Parathyroid adenoma (tissue), 2 donors: ENCODE measurements at regions not wholly inside any gene's neighbourhood (a gene's known extent, or its start where the extent isn't known, plus 50 kb on each side); places are given as distances from the start of the nearest gene placed in this dataset.

Experiments
- H2AFZ ChIP-seq: fragments of 300-600 bp; sonication (generic); one replicate; pipeline ENCODE4 v1.7.0; 2017; ENCODE audit warnings: antibody characterized with exemption, mild to moderate bottlenecking
- H3K27ac ChIP-seq: fragments of 300-600 bp; sonication (generic); one replicate; pipeline ENCODE4 v1.7.0; 2017
- H3K27me3 ChIP-seq: fragments of 300-600 bp; sonication (generic); one replicate; pipeline ENCODE4 v1.7.0; 2017; ENCODE audit warnings: low read length; ENCODE audit not compliant: control insufficient read depth, insufficient read depth
- H3K36me3 ChIP-seq: fragments of 300-600 bp; sonication (generic); one replicate; pipeline ENCODE4 v1.7.0; 2017; ENCODE audit warnings: low read length; ENCODE audit not compliant: control insufficient read depth, insufficient read depth
- H3K4me1 ChIP-seq: fragments of 300-600 bp; sonication (generic); one replicate; pipeline ENCODE4 v1.7.0; 2017; ENCODE audit warnings: control low read depth
- H3K4me2 ChIP-seq: fragments of 300-600 bp; sonication (generic); one replicate; pipeline ENCODE4 v1.7.0; 2017; ENCODE audit warnings: low read length
- H3K4me3 ChIP-seq: fragments of 300-600 bp; sonication (generic); one replicate; pipeline ENCODE4 v1.7.0; 2017; ENCODE audit warnings: low read depth, low read length
- H3K79me2 ChIP-seq: fragments of 300-600 bp; sonication (generic); one replicate; pipeline ENCODE4 v1.7.0; 2017; ENCODE audit warnings: control low read depth
- H3K9ac ChIP-seq: fragments of 300-600 bp; sonication (generic); one replicate; pipeline ENCODE4 v1.7.0; 2017; ENCODE audit warnings: mild to moderate bottlenecking
- H3K9me3 ChIP-seq: fragments of 300-600 bp; sonication (generic); one replicate; pipeline ENCODE4 v1.7.0; 2017; ENCODE audit warnings: low read length; ENCODE audit not compliant: control insufficient read depth
- CTCF ChIP-seq: fragments of 300-600 bp; sonication (generic); IDR thresholded peaks from one replicate; pipeline ENCODE4 v1.7.0; 2017; ENCODE audit warnings: antibody characterized with exemption, mild to moderate bottlenecking
- donor health status: primary hyperparathyroidism.

- H3K36me3 ChIP-seq = no peaks in the 10 kb centered on the region
- no peak overlapping the region for H3K27ac ChIP-seq
- no peaks in the 10 kb centered on the region for H3K4me1 ChIP-seq
- no peak overlapping the region for H3K4me3 ChIP-seq
- H3K9ac ChIP-seq = no peak overlapping the region
- no peaks in the 10 kb centered on the region for H3K9me3 ChIP-seq
- no peaks in the 10 kb centered on the region for H3K27me3 ChIP-seq
- H3K79me2 ChIP-seq = no peaks in the 10 kb centered on the region
- H3K4me2 ChIP-seq = no peak overlapping the region
- TF ChIP-seq CTCF = no peak
- no peak overlapping the region for H2AFZ ChIP-seq
Observed at GRCh38 chr13:22696433-22696832, 484.3 kb upstream of the SGCG start.

GRCh38 chr13:22698467-22698866, 482.3 kb upstream of the SGCG start:
- Histone ChIP-seq H3K4me1 (no peaks in the 10 kb centered on the region), H3K79me2 (no peaks in the 10 kb centered on the region), H3K4me2 (no peak overlapping the region), H3K27me3 (no peaks in the 10 kb centered on the region), H3K4me3 (no peak overlapping the region), H3K9me3 (no peaks in the 10 kb centered on the region), H3K9ac (no peak overlapping the region), H3K27ac (no peak overlapping the region), H3K36me3 (no peaks in the 10 kb centered on the region), H2AFZ (no peak overlapping the region)
- no peak for TF ChIP-seq CTCF

- H3K36me3 ChIP-seq = no peaks in the 10 kb centered on the region
- H3K4me1 ChIP-seq = no peaks in the 10 kb centered on the region
- no peak overlapping the region for H3K9ac ChIP-seq
- TF ChIP-seq CTCF = no peak
- H3K79me2 ChIP-seq = no peaks in the 10 kb centered on the region
- H3K4me3 ChIP-seq = no peak overlapping the region
- no peaks in the 10 kb centered on the region for H3K27me3 ChIP-seq
- no peak overlapping the region for H3K27ac ChIP-seq
- no peaks in the 10 kb centered on the region for H3K9me3 ChIP-seq
- H3K4me2 ChIP-seq = no peak overlapping the region
- H2AFZ ChIP-seq = no peak overlapping the region
Observed at GRCh38 chr13:22700246-22700887, 480.4 kb upstream of the SGCG start.

- no peak for TF ChIP-seq CTCF
- H3K79me2 ChIP-seq = no peaks in the 10 kb centered on the region
- H3K27ac ChIP-seq = no peak overlapping the region
- no peak overlapping the region for H3K4me2 ChIP-seq
- no peaks in the 10 kb centered on the region for H3K4me1 ChIP-seq
- H3K9ac ChIP-seq = no peak overlapping the region
- H3K36me3 ChIP-seq = no peaks in the 10 kb centered on the region
- H3K27me3 ChIP-seq = no peaks in the 10 kb centered on the region
- H3K9me3 ChIP-seq = no peaks in the 10 kb centered on the region
- H3K4me3 ChIP-seq = no peak overlapping the region
- H2AFZ ChIP-seq = no peak overlapping the region
Observed at GRCh38 chr13:22703601-22704209, 477.1 kb upstream of the SGCG start.

GRCh38 chr13:22707946-22708345, 472.8 kb upstream of the SGCG start:
- no peak overlapping the region for H3K4me3 ChIP-seq
- no peaks in the 10 kb centered on the region for H3K36me3 ChIP-seq
- H3K4me1 ChIP-seq = no peaks in the 10 kb centered on the region
- H3K9ac ChIP-seq = no peak overlapping the region
- no peaks in the 10 kb centered on the region for H3K79me2 ChIP-seq
- H3K27ac ChIP-seq = no peak overlapping the region
- no peaks in the 10 kb centered on the region for H3K9me3 ChIP-seq
- TF ChIP-seq CTCF = no peak
- no peak overlapping the region for H2AFZ ChIP-seq
- no peak overlapping the region for H3K4me2 ChIP-seq
- H3K27me3 ChIP-seq = no peaks in the 10 kb centered on the region
